ENCODE measurements at regions not wholly inside any gene's neighbourhood (a gene's known extent, or its start where the extent isn't known, plus 50 kb on each side); places are given as distances from the start of the nearest gene placed in this dataset.

DNA sequence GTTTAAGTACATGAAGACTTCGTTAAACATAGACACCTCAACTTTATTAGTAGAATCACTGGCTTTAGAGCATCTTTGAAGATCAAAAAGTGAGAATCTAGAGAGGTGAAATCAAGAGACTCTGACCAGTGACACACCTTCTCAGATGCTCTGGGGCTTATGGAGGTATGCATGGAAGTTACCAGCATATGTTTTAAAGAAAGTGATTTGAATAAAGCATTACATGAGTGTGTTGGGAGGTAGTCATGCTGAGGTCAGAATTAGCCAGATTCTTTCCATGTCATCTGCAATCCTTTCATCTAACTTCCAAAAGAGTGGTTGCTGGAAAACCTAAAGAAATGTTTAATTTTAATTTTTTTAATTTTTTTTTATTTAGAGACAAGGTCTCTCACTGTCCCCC lies 658.0 kb upstream of the GOLIM4 start:
- DNase-seq (ENCODE audit: extremely low read depth, low read depth) = no peak
- TF ChIP-seq, protein P1, sequence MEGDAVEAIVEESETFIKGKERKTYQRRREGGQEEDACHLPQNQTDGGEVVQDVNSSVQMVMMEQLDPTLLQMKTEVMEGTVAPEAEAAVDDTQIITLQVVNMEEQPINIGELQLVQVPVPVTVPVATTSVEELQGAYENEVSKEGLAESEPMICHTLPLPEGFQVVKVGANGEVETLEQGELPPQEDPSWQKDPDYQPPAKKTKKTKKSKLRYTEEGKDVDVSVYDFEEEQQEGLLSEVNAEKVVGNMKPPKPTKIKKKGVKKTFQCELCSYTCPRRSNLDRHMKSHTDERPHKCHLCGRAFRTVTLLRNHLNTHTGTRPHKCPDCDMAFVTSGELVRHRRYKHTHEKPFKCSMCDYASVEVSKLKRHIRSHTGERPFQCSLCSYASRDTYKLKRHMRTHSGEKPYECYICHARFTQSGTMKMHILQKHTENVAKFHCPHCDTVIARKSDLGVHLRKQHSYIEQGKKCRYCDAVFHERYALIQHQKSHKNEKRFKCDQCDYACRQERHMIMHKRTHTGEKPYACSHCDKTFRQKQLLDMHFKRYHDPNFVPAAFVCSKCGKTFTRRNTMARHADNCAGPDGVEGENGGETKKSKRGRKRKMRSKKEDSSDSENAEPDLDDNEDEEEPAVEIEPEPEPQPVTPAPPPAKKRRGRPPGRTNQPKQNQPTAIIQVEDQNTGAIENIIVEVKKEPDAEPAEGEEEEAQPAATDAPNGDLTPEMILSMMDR (IDR thresholded peaks at IDR 0.05; ENCODE audit: low read depth, low read length) = no peak

DNA sequence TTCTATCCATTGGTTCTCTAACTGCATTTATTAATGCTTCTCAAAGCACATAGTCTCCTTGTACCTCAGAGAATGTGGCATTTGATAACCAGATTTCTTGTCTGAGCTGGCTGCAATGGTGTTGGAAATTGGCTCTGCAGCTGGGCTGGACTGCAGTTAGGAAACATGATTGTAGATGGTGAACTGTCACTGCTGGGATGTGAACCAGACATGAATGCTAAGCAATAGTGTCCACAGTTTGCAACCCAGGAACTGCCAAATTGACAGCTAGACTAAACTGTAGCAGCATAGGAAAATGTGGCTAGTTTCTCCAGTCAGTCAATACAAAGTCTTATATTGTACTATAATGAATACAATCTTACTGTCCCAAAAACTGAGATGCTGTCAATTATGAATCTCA lies 656.6 kb upstream of the GOLIM4 start:
- TF ChIP-seq, protein P1 (IDR thresholded peaks at IDR 0.05; ENCODE audit: low read depth, low read length) = no peak
- no peak for DNase-seq (ENCODE audit: extremely low read depth, low read depth)

GRCh38 chr3:168747697-168748096 lies 652.0 kb upstream of the GOLIM4 start:
- no peak for DNase-seq (ENCODE audit: extremely low read depth, low read depth)
- TF ChIP-seq, protein P1 (IDR thresholded peaks at IDR 0.05; ENCODE audit: low read depth, low read length) = no peak

GRCh38 chr3:168738527-168739325 lies 643.0 kb upstream of the GOLIM4 start:
- DNase-seq (ENCODE audit: extremely low read depth, low read depth) = no peak
- TF ChIP-seq, protein P1 (IDR thresholded peaks at IDR 0.05; ENCODE audit: low read depth, low read length) = no peak

DNA sequence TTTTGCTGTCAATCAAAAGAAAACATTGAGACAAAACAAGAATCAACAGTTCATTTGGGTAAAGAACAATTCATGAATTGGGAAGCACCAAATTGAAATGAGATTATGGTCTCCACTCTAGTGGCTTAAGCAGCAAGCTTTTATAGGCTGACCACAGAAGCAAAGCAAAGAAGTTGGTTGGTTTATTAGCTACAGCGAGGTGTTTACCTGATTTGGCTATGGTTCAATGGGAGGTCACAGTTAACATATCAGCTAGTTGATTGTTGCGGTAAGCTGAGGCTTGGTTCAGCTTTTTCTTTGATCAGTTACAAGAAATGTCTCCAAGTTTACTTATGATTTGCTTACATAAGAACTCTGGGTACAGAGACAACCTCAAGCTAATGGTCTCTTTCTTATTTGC lies 640.5 kb upstream of the GOLIM4 start:
- DNase-seq (ENCODE audit: extremely low read depth, low read depth) = no peak
- TF ChIP-seq, protein P1 (IDR thresholded peaks at IDR 0.05; ENCODE audit: low read depth, low read length) = no peak

GRCh38 chr3:168730073-168730472 lies 634.3 kb upstream of the GOLIM4 start:
- no peak for DNase-seq (ENCODE audit: extremely low read depth, low read depth)
- TF ChIP-seq, protein P1 (IDR thresholded peaks at IDR 0.05; ENCODE audit: low read depth, low read length) = no peak

DNA sequence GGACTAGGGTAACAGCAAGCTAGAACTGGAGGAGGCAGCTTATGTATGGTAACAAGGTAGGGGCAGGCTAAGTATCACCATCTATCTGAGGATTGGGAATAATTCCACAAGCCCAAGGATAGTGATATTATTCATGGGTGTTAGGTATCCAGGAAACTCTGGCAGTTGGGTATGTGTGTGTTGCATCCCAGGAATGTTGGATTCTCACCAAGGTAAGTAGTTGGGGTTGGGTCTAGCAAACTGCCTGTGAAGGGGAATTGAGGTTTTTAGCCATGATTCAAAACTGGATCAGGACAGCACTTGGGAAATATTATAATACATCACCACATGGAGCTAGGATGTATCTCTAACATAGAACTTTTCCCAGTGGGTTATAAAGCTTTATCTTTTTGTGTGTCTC lies 626.4 kb upstream of the GOLIM4 start:
- no peak for DNase-seq (ENCODE audit: extremely low read depth, low read depth)
- TF ChIP-seq, protein P1 (IDR thresholded peaks at IDR 0.05; ENCODE audit: low read depth, low read length) = no peak

All from AG09319 (cell line).